Ishikawa (cell line): ENCODE measurements at regions not wholly inside any gene's neighbourhood (a gene's known extent, or its start where the extent isn't known, plus 50 kb on each side); places are given as distances from the start of the nearest gene placed in this dataset.

Experiments used
- EGR1 ChIP-seq: IDR thresholded peaks from 2 replicates; pipeline ENCODE4 v1.6.1; 2012
- TCF12 ChIP-seq: IDR thresholded peaks from 2 replicates; pipeline ENCODE4 v1.6.1; 2012; ENCODE audit warnings: low read depth
- TF ChIP-seq, protein P1 (sequence below): IDR thresholded peaks from 2 replicates; pipeline ENCODE4 v1.6.1; 2012

- TF ChIP-seq TCF12 = no peak
- TF ChIP-seq, protein P1, sequence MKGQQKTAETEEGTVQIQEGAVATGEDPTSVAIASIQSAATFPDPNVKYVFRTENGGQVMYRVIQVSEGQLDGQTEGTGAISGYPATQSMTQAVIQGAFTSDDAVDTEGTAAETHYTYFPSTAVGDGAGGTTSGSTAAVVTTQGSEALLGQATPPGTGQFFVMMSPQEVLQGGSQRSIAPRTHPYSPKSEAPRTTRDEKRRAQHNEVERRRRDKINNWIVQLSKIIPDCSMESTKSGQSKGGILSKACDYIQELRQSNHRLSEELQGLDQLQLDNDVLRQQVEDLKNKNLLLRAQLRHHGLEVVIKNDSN = no peak
- TF ChIP-seq EGR1 = no peak
These were observed 456.1 kb downstream of the OCA2 start for GRCh38 chr15:27642981-27643380.
